D721Med (cell line): ENCODE measurements at regions not wholly inside any gene's neighbourhood (a gene's known extent, or its start where the extent isn't known, plus 50 kb on each side); places are given as distances from the start of the nearest gene placed in this dataset.

Experiments
- DNase-seq: peaks from one replicate; pipeline ENCODE4 v3.0.0; 2011; ENCODE audit warnings: low spot score; ENCODE audit not compliant: insufficient read length
- FAIRE-seq: peaks from 2 replicates; lab custom pipeline; 2011; peaks lifted over from hg19 to GRCh38; lab: Jason Lieb, UNC
- TF ChIP-seq, protein P1 (sequence below): IDR thresholded peaks from 2 replicates; pipeline ENCODE4 v1.5.1; 2012; ENCODE audit warnings: mild to moderate bottlenecking, control low read depth; ENCODE audit not compliant: insufficient read depth; ENCODE audit errors: missing control alignments

DNA sequence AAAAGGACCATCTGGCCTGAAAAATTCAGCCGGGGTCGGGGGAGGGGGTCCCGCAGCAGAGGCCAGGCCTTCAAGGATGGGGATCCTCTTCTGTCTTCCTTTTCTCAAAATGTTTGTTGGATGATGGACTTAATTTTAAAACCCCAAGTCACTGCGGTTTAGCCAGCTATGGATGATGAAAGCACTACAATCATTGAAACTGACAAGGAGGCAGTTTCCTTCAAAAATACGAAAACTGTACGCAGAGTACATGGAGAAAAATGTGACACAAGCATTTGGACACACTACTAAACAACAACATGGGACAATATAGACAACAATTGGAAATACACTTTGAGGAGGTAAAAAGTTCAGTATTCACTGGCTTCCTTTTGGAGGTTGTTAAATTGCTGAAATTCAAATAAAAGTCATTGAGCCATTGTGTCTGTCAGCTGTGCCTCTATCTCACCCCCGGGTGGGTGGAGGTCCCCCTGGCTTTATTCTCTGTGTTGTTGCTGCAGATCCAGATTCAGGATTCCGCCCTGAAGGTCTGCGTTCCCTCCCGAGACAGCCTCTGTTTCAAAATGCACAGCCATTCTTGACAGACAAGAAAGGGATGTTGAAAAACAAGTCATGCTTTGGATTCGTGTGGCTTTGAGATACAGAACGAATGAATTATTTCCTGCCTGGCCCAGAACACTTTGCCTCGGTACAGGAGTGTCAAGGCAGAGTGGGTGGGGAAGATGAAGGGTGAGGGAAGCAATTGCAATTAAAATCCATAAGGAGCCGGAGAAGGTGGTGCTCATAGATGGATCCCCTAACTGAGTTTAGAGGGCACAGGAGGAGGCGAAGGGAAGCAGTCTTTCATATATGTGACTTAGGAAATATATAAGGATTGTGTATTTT, 118.2 kb downstream of the TTLL2 start:
- TF ChIP-seq, protein P1, sequence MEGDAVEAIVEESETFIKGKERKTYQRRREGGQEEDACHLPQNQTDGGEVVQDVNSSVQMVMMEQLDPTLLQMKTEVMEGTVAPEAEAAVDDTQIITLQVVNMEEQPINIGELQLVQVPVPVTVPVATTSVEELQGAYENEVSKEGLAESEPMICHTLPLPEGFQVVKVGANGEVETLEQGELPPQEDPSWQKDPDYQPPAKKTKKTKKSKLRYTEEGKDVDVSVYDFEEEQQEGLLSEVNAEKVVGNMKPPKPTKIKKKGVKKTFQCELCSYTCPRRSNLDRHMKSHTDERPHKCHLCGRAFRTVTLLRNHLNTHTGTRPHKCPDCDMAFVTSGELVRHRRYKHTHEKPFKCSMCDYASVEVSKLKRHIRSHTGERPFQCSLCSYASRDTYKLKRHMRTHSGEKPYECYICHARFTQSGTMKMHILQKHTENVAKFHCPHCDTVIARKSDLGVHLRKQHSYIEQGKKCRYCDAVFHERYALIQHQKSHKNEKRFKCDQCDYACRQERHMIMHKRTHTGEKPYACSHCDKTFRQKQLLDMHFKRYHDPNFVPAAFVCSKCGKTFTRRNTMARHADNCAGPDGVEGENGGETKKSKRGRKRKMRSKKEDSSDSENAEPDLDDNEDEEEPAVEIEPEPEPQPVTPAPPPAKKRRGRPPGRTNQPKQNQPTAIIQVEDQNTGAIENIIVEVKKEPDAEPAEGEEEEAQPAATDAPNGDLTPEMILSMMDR, result no peak
- DNase-seq (no peak), FAIRE-seq (no peak)

GRCh38 chr6:167444602-167445346, 119.9 kb downstream of the TTLL2 start:
- DNase-seq, result no peak
- no peak for FAIRE-seq
- TF ChIP-seq, protein P1, result no peak

DNA sequence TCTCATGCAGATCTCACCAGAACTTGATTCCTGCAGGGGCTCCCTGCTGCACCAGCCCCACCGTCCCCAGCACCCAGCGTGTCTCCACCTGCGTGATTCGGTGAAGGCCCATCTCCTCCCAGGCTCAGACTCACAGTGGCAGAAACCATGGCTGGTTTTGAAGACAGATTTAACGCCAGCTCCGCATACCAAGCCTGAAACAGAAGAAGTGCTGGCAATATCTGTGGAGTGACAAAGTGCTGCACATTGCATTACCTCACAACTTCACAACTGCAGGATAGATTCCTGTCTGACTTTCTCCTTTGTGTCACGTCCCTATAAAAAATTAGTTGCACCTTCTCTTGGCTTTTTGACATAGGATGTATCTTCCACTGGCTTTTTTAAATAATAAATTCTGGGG, 120.7 kb downstream of the TTLL2 start:
- no peak for DNase-seq
- FAIRE-seq, result no peak
- TF ChIP-seq, protein P1, result no peak

DNA sequence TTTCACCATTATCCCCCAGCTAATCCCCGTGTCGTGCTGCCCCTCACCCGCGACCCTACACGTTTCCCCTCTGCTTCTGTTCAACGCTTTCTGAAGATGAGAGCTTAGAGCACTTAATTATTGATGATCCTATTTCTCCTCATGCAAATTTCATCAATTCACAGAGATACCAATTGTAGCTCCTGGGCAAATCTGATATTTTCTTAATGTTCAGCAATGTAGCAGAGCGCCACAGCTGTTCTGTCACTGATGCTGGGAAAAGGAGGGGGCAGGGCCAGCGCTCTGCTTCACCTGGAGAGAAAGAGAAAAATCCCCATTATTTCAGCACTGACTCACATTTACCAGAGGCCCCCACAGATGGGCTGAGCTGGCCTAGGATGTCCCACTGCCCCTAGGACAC, 121.2 kb downstream of the TTLL2 start:
- FAIRE-seq, result no peak
- no peak for DNase-seq
- TF ChIP-seq, protein P1, result no peak

DNA sequence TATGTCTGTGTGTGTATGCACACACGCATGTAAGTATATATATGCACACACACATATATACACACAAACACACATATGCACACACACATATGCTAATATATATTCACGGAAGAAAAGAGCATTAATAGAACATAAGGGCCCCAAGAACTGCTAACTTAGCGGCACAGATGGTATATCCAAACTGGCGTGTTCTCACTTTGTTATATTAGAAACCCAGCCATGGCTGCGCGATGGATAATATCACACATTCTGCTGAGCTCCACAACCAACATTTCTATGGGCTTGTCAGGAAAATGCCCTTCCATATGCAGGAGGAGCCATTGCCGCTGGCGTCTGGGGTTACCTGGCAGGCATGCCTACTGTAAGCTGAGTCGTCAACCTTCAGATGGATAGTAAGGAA, 122.1 kb downstream of the TTLL2 start:
- DNase-seq (no peak), FAIRE-seq (no peak)
- TF ChIP-seq, protein P1, result no peak

GRCh38 chr6:167448378-167448777, 123.5 kb downstream of the TTLL2 start:
- TF ChIP-seq, protein P1, result no peak
- DNase-seq, result no peak
- no peak for FAIRE-seq
